ENCODE measurements at regions not wholly inside any gene's neighbourhood (a gene's known extent, or its start where the extent isn't known, plus 50 kb on each side); places are given as distances from the start of the nearest gene placed in this dataset.

DNA sequence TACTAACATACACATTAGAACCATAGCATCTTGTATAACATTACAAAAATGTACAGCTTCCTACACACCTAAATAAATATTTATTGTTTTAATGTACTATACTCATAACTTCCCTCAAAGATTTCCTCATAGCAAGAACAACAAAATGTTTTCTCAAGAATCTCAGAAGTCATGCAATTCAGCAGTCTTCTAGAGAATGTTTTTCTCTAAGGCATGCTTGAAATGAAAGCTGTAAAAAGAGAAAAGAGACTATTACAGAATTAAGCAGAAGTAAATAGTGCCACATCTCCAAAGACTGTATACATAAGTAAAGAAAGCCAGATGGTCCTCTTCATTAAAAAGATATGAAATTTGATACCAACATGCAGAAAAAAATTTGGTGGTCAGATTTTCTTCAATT lies 672.2 kb downstream of the EPM2A start:
- DNase-seq, result no peak
- Histone ChIP-seq H3K27ac (no peak overlapping the region), H3K4me3 (no peak overlapping the region), H3K36me3 (replicated peaks in 1 of 2; ENCODE audit: insufficient read depth in 1 of 2, low read depth in 2 of 2) (no peaks in the 10 kb centered on the region), H3K9me3 (no peaks in the 10 kb centered on the region), H3K4me1 (no peaks in the 10 kb centered on the region), H3K27me3 (no peaks in the 10 kb centered on the region)
- intact Hi-C loops (cut with DNase I), result no loop called here
- TF ChIP-seq POLR2A (IDR thresholded peaks at IDR 0.05), result no peak
- TF ChIP-seq, protein P1, sequence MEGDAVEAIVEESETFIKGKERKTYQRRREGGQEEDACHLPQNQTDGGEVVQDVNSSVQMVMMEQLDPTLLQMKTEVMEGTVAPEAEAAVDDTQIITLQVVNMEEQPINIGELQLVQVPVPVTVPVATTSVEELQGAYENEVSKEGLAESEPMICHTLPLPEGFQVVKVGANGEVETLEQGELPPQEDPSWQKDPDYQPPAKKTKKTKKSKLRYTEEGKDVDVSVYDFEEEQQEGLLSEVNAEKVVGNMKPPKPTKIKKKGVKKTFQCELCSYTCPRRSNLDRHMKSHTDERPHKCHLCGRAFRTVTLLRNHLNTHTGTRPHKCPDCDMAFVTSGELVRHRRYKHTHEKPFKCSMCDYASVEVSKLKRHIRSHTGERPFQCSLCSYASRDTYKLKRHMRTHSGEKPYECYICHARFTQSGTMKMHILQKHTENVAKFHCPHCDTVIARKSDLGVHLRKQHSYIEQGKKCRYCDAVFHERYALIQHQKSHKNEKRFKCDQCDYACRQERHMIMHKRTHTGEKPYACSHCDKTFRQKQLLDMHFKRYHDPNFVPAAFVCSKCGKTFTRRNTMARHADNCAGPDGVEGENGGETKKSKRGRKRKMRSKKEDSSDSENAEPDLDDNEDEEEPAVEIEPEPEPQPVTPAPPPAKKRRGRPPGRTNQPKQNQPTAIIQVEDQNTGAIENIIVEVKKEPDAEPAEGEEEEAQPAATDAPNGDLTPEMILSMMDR (IDR thresholded peaks at IDR 0.05), result no peak
- no peak for ATAC-seq

GRCh38 chr6:145067430-145067829 lies 667.9 kb downstream of the EPM2A start:
- intact Hi-C loops (cut with DNase I), result no loop called here
- ATAC-seq (no peak), DNase-seq (no peak)
- H3K27ac ChIP-seq, result no peak overlapping the region
- no peak overlapping the region for H3K4me3 ChIP-seq
- no peak for TF ChIP-seq POLR2A (IDR thresholded peaks at IDR 0.05)
- TF ChIP-seq, protein P1 (IDR thresholded peaks at IDR 0.05), result no peak
- H3K36me3 ChIP-seq (replicated peaks in 1 of 2; ENCODE audit: insufficient read depth in 1 of 2, low read depth in 2 of 2), result no peaks in the 10 kb centered on the region
- H3K27me3 ChIP-seq, result no peaks in the 10 kb centered on the region
- no peaks in the 10 kb centered on the region for H3K9me3 ChIP-seq
- no peaks in the 10 kb centered on the region for H3K4me1 ChIP-seq

GRCh38 chr6:145068577-145068976 lies 666.7 kb downstream of the EPM2A start:
- DNase-seq, result no peak
- TF ChIP-seq POLR2A (IDR thresholded peaks at IDR 0.05), result no peak
- TF ChIP-seq, protein P1 (IDR thresholded peaks at IDR 0.05), result no peak
- no peak for ATAC-seq
- H3K27me3 ChIP-seq, result no peaks in the 10 kb centered on the region
- intact Hi-C loops (cut with DNase I), result no loop called here
- H3K9me3 ChIP-seq, result no peaks in the 10 kb centered on the region
- H3K36me3 ChIP-seq (replicated peaks in 1 of 2; ENCODE audit: insufficient read depth in 1 of 2, low read depth in 2 of 2), result no peaks in the 10 kb centered on the region
- no peaks in the 10 kb centered on the region for H3K4me1 ChIP-seq
- no peak overlapping the region for H3K27ac ChIP-seq
- H3K4me3 ChIP-seq, result no peak overlapping the region

- Histone ChIP-seq H3K27ac (no peak overlapping the region), H3K4me3 (no peak overlapping the region), H3K9me3 (no peaks in the 10 kb centered on the region), H3K4me1 (no peaks in the 10 kb centered on the region), H3K27me3 (no peaks in the 10 kb centered on the region), H3K36me3 (replicated peaks in 1 of 2; ENCODE audit: insufficient read depth in 1 of 2, low read depth in 2 of 2) (no peaks in the 10 kb centered on the region)
- ATAC-seq (no peak), DNase-seq (no peak)
- 80 to 86% methylated on average over 2 of the region's 2 CpGs for WGBS, 2 donors
- intact Hi-C loops (cut with DNase I), result no loop called here
- TF ChIP-seq POLR2A (IDR thresholded peaks at IDR 0.05), result no peak
- TF ChIP-seq, protein P1 (IDR thresholded peaks at IDR 0.05), result no peak
These were observed 665.4 kb downstream of the EPM2A start for GRCh38 chr6:145069966-145070365.

GRCh38 chr6:145070791-145071190 lies 664.5 kb downstream of the EPM2A start:
- ATAC-seq, result no peak
- no peaks in the 10 kb centered on the region for H3K9me3 ChIP-seq
- 77 to 86% methylated on average over 2 of the region's 2 CpGs for WGBS, 2 donors
- DNase-seq, result no peak
- intact Hi-C loops (cut with DNase I), result no loop called here
- H3K27ac ChIP-seq, result no peak overlapping the region
- H3K4me1 ChIP-seq, result no peaks in the 10 kb centered on the region
- TF ChIP-seq POLR2A (IDR thresholded peaks at IDR 0.05), result no peak
- TF ChIP-seq, protein P1 (IDR thresholded peaks at IDR 0.05), result no peak
- H3K27me3 ChIP-seq, result no peaks in the 10 kb centered on the region
- no peak overlapping the region for H3K4me3 ChIP-seq
- H3K36me3 ChIP-seq (replicated peaks in 1 of 2; ENCODE audit: insufficient read depth in 1 of 2, low read depth in 2 of 2), result no peaks in the 10 kb centered on the region
